Prostate gland (tissue), 2 donors: ENCODE measurements at regions not wholly inside any gene's neighbourhood (a gene's known extent, or its start where the extent isn't known, plus 50 kb on each side); places are given as distances from the start of the nearest gene placed in this dataset.

Experiments used
- CTCF ChIP-seq, 4 experiments: fragments of 200-600 bp in 2 of 4; fragments of 450-650 bp in 2 of 4; sonication (generic) in 2 of 4; IDR thresholded peaks; 1 replicate in 3 of 4; 2 replicates in 1 of 4; pipeline ENCODE4 v1.5.1; 2016 to 2019; ENCODE audit warnings: antibody characterized with exemption in 4 of 4, mild to moderate bottlenecking in 2 of 4, moderate library complexity in 2 of 4
- POLR2A ChIP-seq: fragments of 450-650 bp; IDR thresholded peaks from one replicate; pipeline ENCODE4 v1.6.1; 2016; ENCODE audit warnings: antibody characterized with exemption, mild to moderate bottlenecking
- POLR2AphosphoS5 ChIP-seq: sonication (generic); formaldehyde crosslinking; IDR thresholded peaks from one replicate; pipeline ENCODE4 v1.6.1; 2017; ENCODE audit warnings: antibody characterized with exemption

- TF ChIP-seq CTCF (IDR thresholded peaks at IDR 0.05) (no peak), POLR2AphosphoS5 (no peak), POLR2A (no peak)
Observed at GRCh38 chr4:18138076-18138665, 116.6 kb upstream of the LCORL start.
